Right ventricle myocardium inferior (tissue), 1 donor: ENCODE measurements at regions not wholly inside any gene's neighbourhood (a gene's known extent, or its start where the extent isn't known, plus 50 kb on each side); places are given as distances from the start of the nearest gene placed in this dataset.

Experiments used
- ATAC-seq: fragments of 200-7000 bp; cut with Tn5 transposase; one replicate; pipeline ENCODE4 v1.9.1; 2020; ENCODE audit warnings: mild to moderate bottlenecking, moderate library complexity
- DNase-seq: peaks from one replicate; pipeline ENCODE4 v3.0.0; 2021; ENCODE audit errors: missing footprints
- intact Hi-C: fragments of 100-400 bp; cut with DNase I; formaldehyde crosslinking; loops from one replicate; pipeline ENCODE4 v1.11.0; 2022
- donor health status: DM: no; HTN: yes; CAD: no; lungs with severe emphysema.

- ATAC-seq (no peak), DNase-seq (no peak)
- intact Hi-C loops = no loop called here
These were observed 54.9 kb downstream of the NKX2-1 start for GRCh38 chr14:36465178-36465577.

- intact Hi-C loops = no loop called here
- no peak for DNase-seq
- no peak for ATAC-seq
These were observed 57.1 kb downstream of the NKX2-1 start for GRCh38 chr14:36462890-36463289.

- DNase-seq = no peak
- intact Hi-C loops = no loop called here
- no peak for ATAC-seq
These were observed 64.8 kb downstream of the NKX2-1 start for GRCh38 chr14:36455241-36455627.

- intact Hi-C loops = no loop called here
These were observed 65.3 kb downstream of the NKX2-1 start for GRCh38 chr14:36454599-36455240.

GRCh38 chr14:36452860-36453259 is 67.2 kb downstream of the NKX2-1 start:
- DNase-seq (no peak), ATAC-seq (no peak)
- intact Hi-C loops = no loop called here

More at GRCh38 chr14:36454599-36455240, 65.3 kb downstream of the NKX2-1 start:
- DNase-seq (no peak), ATAC-seq (no peak)

- ATAC-seq = no peak
- intact Hi-C loops = no loop called here
These were observed 68.5 kb downstream of the NKX2-1 start for GRCh38 chr14:36451310-36452065.

GRCh38 chr14:36450550-36450949 is 69.5 kb downstream of the NKX2-1 start:
- intact Hi-C loops = no loop called here
- ATAC-seq (no peak), DNase-seq (no peak)

More at GRCh38 chr14:36451310-36452065, 68.5 kb downstream of the NKX2-1 start:
- DNase-seq = no peak

- intact Hi-C loops = no loop called here
- DNase-seq (no peak), ATAC-seq (no peak)
These were observed 70.1 kb downstream of the NKX2-1 start for GRCh38 chr14:36449903-36450302.

GRCh38 chr14:36443374-36443773 is 76.7 kb downstream of the NKX2-1 start:
- ATAC-seq (no peak), DNase-seq (no peak)
- intact Hi-C loops = no loop called here

- ATAC-seq = no peak
- DNase-seq = no peak
- intact Hi-C loops = no loop called here
These were observed 77.2 kb downstream of the NKX2-1 start for GRCh38 chr14:36442824-36443241.

GRCh38 chr14:36441283-36441682 is 78.7 kb downstream of the NKX2-1 start:
- intact Hi-C loops = no loop called here
- ATAC-seq = no peak
- no peak for DNase-seq

GRCh38 chr14:36439766-36440165 is 80.3 kb downstream of the NKX2-1 start:
- DNase-seq (no peak), ATAC-seq (no peak)
- intact Hi-C loops = no loop called here

GRCh38 chr14:36438883-36439282 is 81.1 kb downstream of the NKX2-1 start:
- DNase-seq = no peak
- ATAC-seq = no peak
- intact Hi-C loops = no loop called here

- intact Hi-C loops = no loop called here
- ATAC-seq = no peak
These were observed 89.4 kb downstream of the NKX2-1 start for GRCh38 chr14:36430662-36431084.

GRCh38 chr14:36430169-36430568 is 89.9 kb downstream of the NKX2-1 start:
- ATAC-seq (no peak), DNase-seq (no peak)
- intact Hi-C loops = no loop called here

More at GRCh38 chr14:36430662-36431084, 89.4 kb downstream of the NKX2-1 start:
- no peak for DNase-seq

- ATAC-seq = no peak
- no peak for DNase-seq
- intact Hi-C loops = no loop called here
These were observed 90.3 kb downstream of the NKX2-1 start for GRCh38 chr14:36429692-36430091.

- intact Hi-C loops = no loop called here
- no peak for ATAC-seq
These were observed 91.7 kb downstream of the NKX2-1 start for GRCh38 chr14:36428350-36428749.

GRCh38 chr14:36426836-36427235 is 93.2 kb downstream of the NKX2-1 start:
- no peak for ATAC-seq
- intact Hi-C loops = no loop called here
- DNase-seq = no peak

More at GRCh38 chr14:36428350-36428749, 91.7 kb downstream of the NKX2-1 start:
- no peak for DNase-seq

- DNase-seq = no peak
- ATAC-seq = no peak
- intact Hi-C loops = no loop called here
These were observed 93.9 kb downstream of the NKX2-1 start for GRCh38 chr14:36426113-36426512.

- no peak for ATAC-seq
- DNase-seq = no peak
- intact Hi-C loops = no loop called here
These were observed 95.4 kb downstream of the NKX2-1 start for GRCh38 chr14:36424478-36425102.
